ENCODE measurements at regions not wholly inside any gene's neighbourhood (a gene's known extent, or its start where the extent isn't known, plus 50 kb on each side); places are given as distances from the start of the nearest gene placed in this dataset.
A peak's percentile ranks its signal among the peaks of the same experiment; 100 is the strongest.

DNA sequence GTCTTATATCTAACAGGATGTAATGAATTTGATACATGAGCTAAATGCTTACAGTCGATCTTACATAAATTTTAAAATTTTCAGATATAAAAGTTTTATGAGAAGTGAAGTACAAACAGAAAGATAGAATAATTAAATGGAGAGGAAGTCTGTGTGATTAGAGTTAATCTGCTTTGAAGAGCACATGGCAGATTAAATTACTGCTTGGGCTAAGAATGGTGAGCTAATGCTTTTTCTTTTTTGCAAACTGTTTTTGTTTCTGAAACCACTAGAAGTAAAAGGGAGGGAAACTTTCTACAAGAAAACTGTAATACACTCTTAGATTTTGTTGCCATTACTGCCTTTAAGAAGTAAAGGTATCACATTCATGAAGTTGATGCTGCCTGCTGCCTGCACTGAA, 96.3 kb upstream of the SPRY2 start:
- no peak for DNase-seq (ENCODE audit: low read depth in 2 of 2)

DNA sequence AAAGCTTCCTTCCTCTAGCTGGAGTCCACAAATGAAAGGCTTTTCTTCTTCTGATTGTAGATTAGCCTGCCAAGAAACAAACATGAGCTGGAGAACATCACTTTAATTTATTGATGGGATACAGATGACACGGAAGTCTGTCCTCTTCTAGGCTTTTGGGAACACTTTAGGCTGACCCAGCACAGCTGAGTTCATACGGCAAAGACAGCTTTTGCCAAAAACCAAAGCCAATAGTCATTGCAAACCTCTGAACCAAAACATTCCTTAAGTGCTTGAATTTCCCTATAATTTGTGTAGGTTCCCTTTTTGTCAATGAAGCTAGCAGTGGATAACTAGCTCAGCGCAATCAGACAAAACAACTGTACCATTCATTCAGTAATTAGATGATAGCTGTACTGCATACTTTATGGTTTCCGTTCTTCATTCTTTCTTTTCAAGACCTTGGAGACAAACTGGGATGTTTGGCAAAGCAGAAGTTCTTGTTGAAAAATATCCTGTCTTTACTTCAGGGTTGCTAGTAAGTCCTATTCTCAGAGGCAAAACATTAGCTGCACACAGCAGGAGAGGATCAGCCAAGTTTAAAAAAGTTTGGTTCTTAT, 95.7 kb upstream of the SPRY2 start:
- DNase-seq (ENCODE audit: low read depth in 2 of 2): peak in 1 of 2 donors; percentile 21

DNA sequence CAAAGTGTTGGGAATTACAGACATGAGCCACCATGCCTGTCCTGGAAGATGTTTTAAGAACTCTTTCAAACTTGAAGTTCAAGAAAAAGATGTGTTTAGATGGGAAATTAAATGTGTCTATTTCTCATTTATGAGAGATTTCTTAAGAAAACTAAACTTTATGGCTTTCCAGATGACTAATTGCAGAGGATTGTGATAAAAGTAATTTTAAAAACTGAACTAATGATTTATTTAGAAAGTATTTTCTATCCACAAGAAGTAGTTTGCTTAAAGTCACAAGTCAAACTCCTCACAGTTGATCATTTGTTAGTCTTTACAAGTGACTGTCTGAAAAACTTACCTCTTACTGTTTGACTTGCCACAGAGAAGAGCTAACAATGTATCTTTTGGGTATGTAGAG, 89.6 kb upstream of the SPRY2 start:
- no peak for DNase-seq (ENCODE audit: low read depth in 2 of 2)

DNA sequence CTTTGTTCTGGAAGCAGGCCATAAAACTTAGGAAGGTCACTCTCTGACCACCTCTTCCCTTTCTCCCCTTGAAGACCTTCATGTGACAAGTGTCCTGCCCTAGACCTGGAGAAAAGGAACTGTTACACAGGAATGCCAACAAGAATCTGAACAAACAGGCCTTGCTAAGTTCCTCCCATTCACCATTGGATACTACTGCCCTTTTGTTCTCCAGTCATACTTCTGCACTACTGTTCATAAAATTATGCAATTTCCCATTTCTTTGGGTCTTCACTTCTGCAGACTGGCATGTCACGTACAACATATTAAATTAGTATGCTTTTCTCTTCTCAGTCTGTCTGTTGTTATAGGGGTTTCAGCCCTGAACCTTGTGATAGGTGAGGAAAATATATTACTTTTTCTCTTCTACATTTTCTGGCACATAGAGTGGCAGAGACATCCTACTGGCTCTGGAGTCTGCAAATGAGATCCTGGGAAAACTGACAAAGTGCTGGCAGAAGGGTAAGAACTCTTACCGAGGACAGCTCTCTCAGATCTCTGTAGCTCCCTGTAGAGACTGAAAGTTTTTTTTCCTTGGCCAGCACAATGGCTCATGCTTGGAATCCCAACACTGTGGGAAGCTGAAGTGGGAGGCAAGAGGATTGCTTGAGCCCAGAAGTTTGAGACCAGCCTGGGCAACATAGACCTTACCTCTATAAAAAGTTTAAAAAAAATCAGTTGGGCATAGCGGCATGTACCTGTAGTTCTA, 87.6 kb upstream of the SPRY2 start:
- no peak for DNase-seq (ENCODE audit: low read depth in 2 of 2)

DNA sequence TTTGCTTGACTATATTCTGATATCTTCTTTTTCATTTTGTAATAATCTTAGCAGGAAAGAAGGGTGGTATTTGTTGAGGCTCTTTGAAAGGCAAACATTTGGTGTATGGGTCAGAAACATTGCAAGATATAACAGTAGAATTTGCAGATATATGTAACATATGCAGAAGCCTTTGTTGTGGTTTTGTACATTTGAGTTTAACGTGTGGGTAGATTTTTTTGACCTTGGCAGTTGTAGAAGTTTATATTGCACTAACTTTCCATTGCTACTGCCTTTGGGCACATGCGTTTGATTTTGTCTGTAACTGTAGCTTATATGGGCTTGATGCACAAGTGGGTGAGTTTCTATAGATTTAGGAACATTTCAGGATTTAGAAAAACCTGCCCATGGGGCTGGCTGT, 78.5 kb upstream of the SPRY2 start:
- DNase-seq (ENCODE audit: low read depth in 2 of 2): no peak

DNA sequence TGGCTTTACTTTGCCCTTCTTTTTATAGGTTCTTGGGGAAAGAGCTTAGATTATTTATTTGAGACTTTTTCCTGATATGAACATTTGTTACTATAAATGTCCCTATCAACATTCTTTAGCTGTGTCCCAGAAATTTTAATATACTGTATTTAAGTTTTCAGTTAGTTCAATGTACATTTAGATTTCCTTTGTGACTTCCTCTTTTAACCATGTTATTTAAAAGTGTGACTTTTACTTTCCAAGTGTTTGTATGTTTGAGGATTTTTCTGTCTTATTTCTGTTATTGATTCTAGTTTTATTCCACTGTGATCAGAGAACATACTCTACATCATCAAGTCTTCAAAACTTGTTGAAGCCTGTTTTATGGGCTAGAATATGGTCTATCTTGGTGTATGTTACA, 72.7 kb upstream of the SPRY2 start:
- DNase-seq (ENCODE audit: low read depth in 2 of 2): no peak

DNA sequence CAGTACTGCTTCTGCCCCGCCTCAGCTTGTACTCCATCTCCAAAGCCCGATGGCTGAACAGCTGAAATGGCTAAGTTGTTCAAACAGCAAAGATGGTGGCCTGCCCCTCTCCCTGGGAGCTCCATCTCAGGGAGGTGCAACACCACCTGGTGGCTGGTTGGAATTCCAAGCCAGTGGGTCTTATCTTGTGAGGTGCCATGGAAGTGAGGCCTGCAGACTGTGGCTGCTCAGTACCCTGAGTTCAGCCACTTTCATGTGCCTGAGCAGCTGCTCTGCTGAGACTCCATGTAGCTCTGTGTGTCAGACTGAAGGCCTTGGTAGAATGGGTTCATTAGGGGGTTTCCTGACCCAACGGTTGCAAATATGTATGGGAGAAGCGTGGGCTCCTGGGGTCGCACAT, 67.3 kb upstream of the SPRY2 start:
- DNase-seq (ENCODE audit: low read depth in 2 of 2): no peak

DNA sequence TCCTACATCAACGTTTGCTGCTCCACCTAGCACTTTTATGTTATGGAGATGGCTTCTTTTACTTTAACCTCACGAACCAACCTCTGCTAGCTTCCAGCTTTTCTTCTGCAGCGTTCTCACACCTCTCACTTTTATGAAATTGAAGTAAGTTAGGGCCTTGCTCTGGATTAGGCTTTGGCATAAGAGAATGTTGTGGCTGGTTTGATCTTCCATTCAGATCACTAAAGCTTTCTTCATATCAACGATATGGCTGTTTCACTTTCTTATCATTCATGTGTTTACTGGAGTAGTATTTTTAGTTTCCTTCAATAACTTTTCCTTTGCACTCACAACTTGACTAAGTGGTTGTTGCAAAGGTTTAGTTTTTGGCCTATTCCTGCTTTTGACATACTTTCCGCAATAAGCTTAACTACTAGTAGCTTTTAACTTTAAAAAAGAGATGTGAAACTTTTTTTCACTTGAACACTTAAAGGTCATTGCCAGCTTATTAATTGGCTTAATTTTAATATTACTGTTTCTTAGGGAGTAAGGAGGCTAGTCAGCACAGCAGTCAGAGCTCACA, 60.0 kb upstream of the SPRY2 start:
- DNase-seq (ENCODE audit: low read depth in 2 of 2): no peak

DNA sequence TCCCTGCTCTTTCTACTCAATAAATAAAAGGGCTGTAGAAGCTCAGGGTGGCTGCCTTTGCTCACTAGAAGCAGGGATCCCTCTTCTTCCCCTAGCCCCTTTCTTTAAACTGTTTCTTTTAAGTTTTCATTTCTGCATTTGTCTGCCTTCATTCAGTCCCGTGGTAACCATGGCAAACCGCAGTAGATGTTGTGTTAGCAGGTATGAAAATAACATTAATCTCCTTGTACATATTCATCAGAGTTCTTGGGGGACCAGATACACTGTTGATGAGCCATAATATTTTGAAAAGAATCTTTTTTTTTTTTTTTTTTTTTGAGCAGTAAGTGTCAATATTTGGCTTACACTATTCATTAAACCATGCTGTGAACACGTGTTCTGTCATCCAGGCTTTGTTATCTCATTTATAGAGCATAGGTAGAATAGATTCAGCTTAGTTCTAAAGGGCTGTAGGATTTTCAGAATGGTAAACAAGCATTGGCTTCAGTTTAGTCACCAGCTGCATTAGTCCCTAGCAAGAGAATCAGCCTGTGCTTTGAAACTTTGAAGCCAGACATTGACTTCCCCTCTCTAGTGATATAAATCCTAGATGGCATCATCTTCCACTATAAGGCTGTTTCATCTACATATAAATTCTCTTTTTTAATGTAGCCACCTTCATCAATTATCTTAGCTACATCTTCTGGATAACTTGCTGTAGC, 59.4 kb upstream of the SPRY2 start:
- DNase-seq (ENCODE audit: low read depth in 2 of 2): no peak

DNA sequence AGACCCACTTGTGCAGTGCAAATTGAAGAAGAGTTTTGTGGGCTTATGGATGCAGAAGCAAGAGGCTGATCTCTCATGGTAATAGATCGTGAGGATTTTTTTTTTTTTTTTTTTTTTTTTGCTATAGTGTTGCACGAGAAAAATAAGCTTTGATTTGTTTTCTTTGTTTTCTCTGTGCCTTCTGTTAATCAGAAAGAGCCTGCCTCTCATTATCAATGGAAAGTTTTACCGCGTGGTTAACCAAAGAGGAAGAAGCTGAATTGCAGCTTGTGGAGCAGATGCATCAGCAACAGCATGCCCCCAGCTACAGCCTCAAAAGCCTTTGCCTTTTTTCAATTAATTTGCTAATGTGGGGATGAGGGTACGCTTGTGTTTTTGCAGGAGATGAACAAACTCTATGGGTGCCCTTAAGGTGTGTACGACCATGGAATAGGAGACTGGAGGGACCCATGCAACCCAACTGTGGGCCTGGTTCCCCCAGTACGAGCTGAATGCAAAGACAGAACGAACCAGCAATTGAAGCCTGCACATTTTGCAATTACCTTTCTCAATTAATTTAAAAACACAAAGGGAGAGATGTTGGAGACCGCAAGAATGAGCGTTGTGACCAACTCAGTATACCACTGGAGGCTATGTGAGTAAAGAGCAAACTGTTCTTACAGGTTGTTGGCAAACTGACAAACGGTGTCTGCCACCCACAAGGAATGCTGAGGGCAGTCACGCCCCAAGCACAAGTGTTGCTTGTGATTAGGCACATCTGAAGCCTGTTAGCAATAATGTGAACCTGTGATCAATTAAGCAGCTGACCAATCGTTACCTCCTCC, 58.6 kb upstream of the SPRY2 start:
- no peak for DNase-seq (ENCODE audit: low read depth in 2 of 2)
